Retina (tissue), 1 donor: ENCODE measurements at regions not wholly inside any gene's neighbourhood (a gene's known extent, or its start where the extent isn't known, plus 50 kb on each side); places are given as distances from the start of the nearest gene placed in this dataset.
A peak's percentile ranks its signal among the peaks of the same experiment; 100 is the strongest.
"Not testable (repeated sequence)": the region's sequence is repeated elsewhere in the genome, so short reads cannot be mapped to it uniquely, and the experiment has no call there.

Experiments
- DNase-seq: peaks from one replicate; pipeline ENCODE4 v3.0.0-alpha.2; 2016

GRCh38 chr9:748861-749497 lies 92.5 kb upstream of the DMRT1 start:
- DNase-seq = no peak

- no peak for DNase-seq
Measured at GRCh38 chr9:749716-750115, 91.8 kb upstream of the DMRT1 start.

- no peak for DNase-seq
Measured at GRCh38 chr9:750249-750967, 91.1 kb upstream of the DMRT1 start.

GRCh38 chr9:751137-752051 lies 90.1 kb upstream of the DMRT1 start:
- no peak for DNase-seq

GRCh38 chr9:752201-752600 lies 89.3 kb upstream of the DMRT1 start:
- DNase-seq = no peak

GRCh38 chr9:752681-753200 lies 88.8 kb upstream of the DMRT1 start:
- DNase-seq = no peak

- not testable (repeated sequence) for DNase-seq
Measured at GRCh38 chr9:753734-754133, 87.8 kb upstream of the DMRT1 start.

- no peak for DNase-seq
Measured at GRCh38 chr9:754150-754931, 87.2 kb upstream of the DMRT1 start.

- DNase-seq = no peak
Measured at GRCh38 chr9:755454-756381, 85.8 kb upstream of the DMRT1 start.

- peak; percentile 17 for DNase-seq
Measured at GRCh38 chr9:757246-757881, 84.1 kb upstream of the DMRT1 start.

- DNase-seq = no peak
Measured at GRCh38 chr9:758146-758545, 83.4 kb upstream of the DMRT1 start.

GRCh38 chr9:759541-759940 lies 82.0 kb upstream of the DMRT1 start:
- DNase-seq = no peak

GRCh38 chr9:759983-760736 lies 81.3 kb upstream of the DMRT1 start:
- no peak for DNase-seq

- no peak for DNase-seq
Measured at GRCh38 chr9:761176-761792, 80.2 kb upstream of the DMRT1 start.

GRCh38 chr9:761793-762560 lies 79.5 kb upstream of the DMRT1 start:
- DNase-seq = no peak

- no peak for DNase-seq
Measured at GRCh38 chr9:763692-764091, 77.8 kb upstream of the DMRT1 start.

GRCh38 chr9:764105-764524 lies 77.4 kb upstream of the DMRT1 start:
- no peak for DNase-seq

GRCh38 chr9:764986-765385 lies 76.5 kb upstream of the DMRT1 start:
- no peak for DNase-seq

- DNase-seq = not testable (repeated sequence)
Measured at GRCh38 chr9:767061-767561, 74.4 kb upstream of the DMRT1 start.
